ENCODE measurements at regions not wholly inside any gene's neighbourhood (a gene's known extent, or its start where the extent isn't known, plus 50 kb on each side); places are given as distances from the start of the nearest gene placed in this dataset.

DNA sequence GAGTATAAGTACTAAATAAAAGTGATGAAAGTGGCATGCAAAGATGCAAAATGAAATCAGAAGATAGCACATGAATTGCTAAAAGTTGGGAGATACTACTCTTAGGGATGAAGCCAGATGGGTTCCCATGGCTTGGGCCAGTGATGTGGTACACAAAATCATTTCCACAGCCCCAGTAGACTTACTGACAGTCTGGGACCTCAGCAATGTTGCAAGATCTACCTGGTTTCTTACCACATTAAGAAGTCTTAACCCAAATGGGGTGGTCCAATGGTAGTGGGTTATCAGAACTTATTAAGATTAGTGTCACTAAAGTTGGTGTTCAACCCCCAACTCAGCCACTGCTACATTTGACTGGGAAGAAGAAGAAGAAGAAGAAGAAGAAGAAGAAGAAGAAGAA lies 227.7 kb upstream of the IRF2BP2 start:
- H3K4me3 ChIP-seq (ENCODE audit: low read depth, low read length, poor library complexity, severe bottlenecking): no peak overlapping the region
- H3K36me3 ChIP-seq (ENCODE audit: insufficient read depth, low read length): no peaks in the 10 kb centered on the region
- no peak overlapping the region for H2AFZ ChIP-seq (ENCODE audit: low read length)
- intact Hi-C loops (cut with micrococcal nuclease; ENCODE audit: unreplicated experiment): no loop called here
- no peaks in the 10 kb centered on the region for H3K79me2 ChIP-seq (ENCODE audit: insufficient read depth, low read depth, low read length)
- H3K4me1 ChIP-seq (ENCODE audit: insufficient read depth, low read length, poor library complexity, severe bottlenecking): peaks cover 29% of the 10 kb centered on the region
- CTCF ChIA-PET (ENCODE audit: unreplicated experiment): no interaction called here
- no peak overlapping the region for H3K27ac ChIP-seq (ENCODE audit: low read depth, low read length, poor library complexity, severe bottlenecking)
- H3K9me2 ChIP-seq (ENCODE audit: insufficient read depth, low read length): no peaks in the 10 kb centered on the region
- TF ChIP-seq, protein P1, sequence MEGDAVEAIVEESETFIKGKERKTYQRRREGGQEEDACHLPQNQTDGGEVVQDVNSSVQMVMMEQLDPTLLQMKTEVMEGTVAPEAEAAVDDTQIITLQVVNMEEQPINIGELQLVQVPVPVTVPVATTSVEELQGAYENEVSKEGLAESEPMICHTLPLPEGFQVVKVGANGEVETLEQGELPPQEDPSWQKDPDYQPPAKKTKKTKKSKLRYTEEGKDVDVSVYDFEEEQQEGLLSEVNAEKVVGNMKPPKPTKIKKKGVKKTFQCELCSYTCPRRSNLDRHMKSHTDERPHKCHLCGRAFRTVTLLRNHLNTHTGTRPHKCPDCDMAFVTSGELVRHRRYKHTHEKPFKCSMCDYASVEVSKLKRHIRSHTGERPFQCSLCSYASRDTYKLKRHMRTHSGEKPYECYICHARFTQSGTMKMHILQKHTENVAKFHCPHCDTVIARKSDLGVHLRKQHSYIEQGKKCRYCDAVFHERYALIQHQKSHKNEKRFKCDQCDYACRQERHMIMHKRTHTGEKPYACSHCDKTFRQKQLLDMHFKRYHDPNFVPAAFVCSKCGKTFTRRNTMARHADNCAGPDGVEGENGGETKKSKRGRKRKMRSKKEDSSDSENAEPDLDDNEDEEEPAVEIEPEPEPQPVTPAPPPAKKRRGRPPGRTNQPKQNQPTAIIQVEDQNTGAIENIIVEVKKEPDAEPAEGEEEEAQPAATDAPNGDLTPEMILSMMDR (conservative IDR thresholded peaks at IDR 0.05; ENCODE audit: low read length): no peak
- TF ChIP-seq EZH2phosphoT487 (IDR thresholded peaks at IDR 0.05; ENCODE audit: borderline replicate concordance, low read depth, low read length): no peak
- BruUV-seq (replicated peaks): no TSS peak
- H3K4me2 ChIP-seq (ENCODE audit: low read length): no peak overlapping the region
- H3K9me3 ChIP-seq (ENCODE audit: low read length): no peaks in the 10 kb centered on the region
- no peak for DNase-seq (ENCODE audit: low spot score)
- no peaks in the 10 kb centered on the region for H4K20me1 ChIP-seq (ENCODE audit: insufficient read depth, low read length)
- POLR2A ChIA-PET: interaction anchor here (0.6 to 2.6 kb wide), 2 partner anchors 11 to 936 kb away, joined by 3 to 6 read pairs; no protein-coding TSS in a partner anchor

DNA sequence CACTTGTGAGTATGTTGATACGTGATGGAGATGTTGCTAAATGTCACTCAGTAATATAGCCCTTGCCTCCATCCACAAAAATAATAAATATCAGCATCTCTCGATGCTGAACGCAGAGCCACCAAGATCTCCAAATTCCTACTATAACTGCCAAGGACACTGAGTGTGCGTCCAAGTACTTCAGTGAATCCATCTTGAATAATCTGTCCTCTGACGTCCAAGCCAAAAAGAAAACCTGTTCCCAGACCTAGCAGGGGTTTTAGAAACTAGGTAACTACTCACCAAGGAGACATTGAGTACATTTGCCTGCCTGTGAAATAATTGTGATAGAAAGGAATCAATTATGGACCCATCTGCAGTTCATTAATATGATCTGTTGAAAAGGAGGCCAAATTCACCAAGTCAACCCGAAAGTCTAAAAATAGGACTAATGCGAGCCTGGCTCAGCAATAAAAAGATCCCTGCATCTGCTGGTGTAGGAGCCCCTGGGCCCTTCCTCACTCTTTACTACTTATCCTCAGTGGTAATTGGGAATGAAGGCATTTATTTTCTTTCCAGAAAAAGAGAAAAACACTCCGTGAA lies 226.9 kb upstream of the IRF2BP2 start:
- TF ChIP-seq, protein P1 (conservative IDR thresholded peaks at IDR 0.05; ENCODE audit: low read length): no peak
- TF ChIP-seq EZH2phosphoT487 (IDR thresholded peaks at IDR 0.05; ENCODE audit: borderline replicate concordance, low read depth, low read length): no peak
- intact Hi-C loops (cut with micrococcal nuclease; ENCODE audit: unreplicated experiment): no loop called here
- BruUV-seq (replicated peaks): no TSS peak
- H3K4me2 ChIP-seq (ENCODE audit: low read length): no peak overlapping the region
- no peaks in the 10 kb centered on the region for H3K9me2 ChIP-seq (ENCODE audit: insufficient read depth, low read length)
- H3K4me1 ChIP-seq (ENCODE audit: insufficient read depth, low read length, poor library complexity, severe bottlenecking): peaks cover 20% of the 10 kb centered on the region
- no peaks in the 10 kb centered on the region for H3K79me2 ChIP-seq (ENCODE audit: insufficient read depth, low read depth, low read length)
- no peak overlapping the region for H2AFZ ChIP-seq (ENCODE audit: low read length)
- H4K20me1 ChIP-seq (ENCODE audit: insufficient read depth, low read length): no peaks in the 10 kb centered on the region
- H3K27ac ChIP-seq (ENCODE audit: low read depth, low read length, poor library complexity, severe bottlenecking): no peak overlapping the region
- ChIA-PET CTCF (ENCODE audit: unreplicated experiment) (no interaction called here), POLR2A (no interaction called here)
- no peak overlapping the region for H3K4me3 ChIP-seq (ENCODE audit: low read depth, low read length, poor library complexity, severe bottlenecking)
- H3K36me3 ChIP-seq (ENCODE audit: insufficient read depth, low read length): no peaks in the 10 kb centered on the region
- H3K9me3 ChIP-seq (ENCODE audit: low read length): no peaks in the 10 kb centered on the region
- DNase-seq (ENCODE audit: low spot score): no peak

- Histone ChIP-seq H3K4me2 (ENCODE audit: low read length) (no peak overlapping the region), H3K4me1 (ENCODE audit: insufficient read depth, low read length, poor library complexity, severe bottlenecking) (peaks cover 13% of the 10 kb centered on the region), H3K79me2 (ENCODE audit: insufficient read depth, low read depth, low read length) (no peaks in the 10 kb centered on the region), H4K20me1 (ENCODE audit: insufficient read depth, low read length) (no peaks in the 10 kb centered on the region), H3K36me3 (ENCODE audit: insufficient read depth, low read length) (no peaks in the 10 kb centered on the region), H3K9me3 (ENCODE audit: low read length) (no peaks in the 10 kb centered on the region), H3K9me2 (ENCODE audit: insufficient read depth, low read length) (no peaks in the 10 kb centered on the region), H2AFZ (ENCODE audit: low read length) (no peak overlapping the region), H3K27ac (ENCODE audit: low read depth, low read length, poor library complexity, severe bottlenecking) (no peak overlapping the region), H3K4me3 (ENCODE audit: low read depth, low read length, poor library complexity, severe bottlenecking) (no peak overlapping the region)
- no TSS peak for BruUV-seq (replicated peaks)
- ChIA-PET CTCF (ENCODE audit: unreplicated experiment) (no interaction called here), POLR2A (interaction anchor here (0.5 to 0.7 kb wide), 2 partner anchors 108 to 144 kb away, joined by 3 read pairs; no protein-coding TSS in a partner anchor)
- intact Hi-C loops (cut with micrococcal nuclease; ENCODE audit: unreplicated experiment): no loop called here
- no peak for TF ChIP-seq EZH2phosphoT487 (IDR thresholded peaks at IDR 0.05; ENCODE audit: borderline replicate concordance, low read depth, low read length)
- TF ChIP-seq, protein P1 (conservative IDR thresholded peaks at IDR 0.05; ENCODE audit: low read length): no peak
- DNase-seq (ENCODE audit: low spot score): no peak
Observed at GRCh38 chr1:234836045-234836681, 226.2 kb upstream of the IRF2BP2 start.

Data from OCI-LY7 (cell line).